ENCODE measurements at regions not wholly inside any gene's neighbourhood (a gene's known extent, or its start where the extent isn't known, plus 50 kb on each side); places are given as distances from the start of the nearest gene placed in this dataset.

DNA sequence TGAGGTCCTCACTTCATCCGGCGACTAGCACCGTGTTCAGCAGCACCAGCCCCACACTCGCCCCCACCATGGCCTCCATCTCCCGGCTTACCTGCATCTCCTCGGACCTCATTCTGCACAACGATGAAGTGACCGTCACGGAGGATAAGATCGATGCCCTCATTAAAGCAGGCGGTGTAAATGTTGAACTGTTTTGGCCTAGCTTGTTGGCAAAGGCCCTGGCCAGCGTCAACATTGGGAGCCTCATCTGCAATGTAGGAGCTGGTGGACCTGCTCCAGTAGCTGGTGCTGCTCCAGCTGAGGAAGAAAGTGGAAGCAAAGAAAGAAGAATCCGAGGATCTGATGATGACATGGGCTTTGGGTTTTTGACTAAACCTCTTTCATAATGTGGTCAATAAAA lies 70.5 kb upstream of the MYCN start (continued):
- TF ChIP-seq SIX5 (IDR thresholded peaks at IDR 0.05; ENCODE audit: low read depth, low read length) = no peak
- TF ChIP-seq JUND (IDR thresholded peaks at IDR 0.05; ENCODE audit: low read length) = no peak
- TF ChIP-seq SP1 (IDR thresholded peaks at IDR 0.05; ENCODE audit: low read depth, low read length) = no peak
